ENCODE measurements at regions not wholly inside any gene's neighbourhood (a gene's known extent, or its start where the extent isn't known, plus 50 kb on each side); places are given as distances from the start of the nearest gene placed in this dataset.

DNA sequence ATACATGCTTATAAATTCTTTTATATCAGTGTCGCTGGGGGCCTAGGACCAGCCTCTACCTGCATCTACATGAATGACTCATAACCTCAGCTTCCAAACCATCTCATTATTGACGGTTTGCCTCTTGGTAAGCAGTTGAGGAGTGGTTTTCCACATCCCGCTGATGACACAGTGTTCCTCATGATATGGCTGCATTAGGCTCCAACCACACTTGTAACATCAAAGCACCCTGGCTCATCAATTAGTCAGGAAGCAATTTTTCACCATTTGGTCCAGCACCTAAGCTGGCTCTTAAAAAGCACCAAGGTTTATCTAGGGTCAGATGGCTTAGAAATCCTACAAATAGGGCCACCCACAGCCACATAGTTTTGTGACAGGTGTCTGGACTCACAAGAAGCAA, 402.4 kb downstream of the ARHGEF28 start:
- no peaks in the 10 kb centered on the region for H3K36me3 Mint-ChIP-seq (ENCODE audit: low read depth)
- H3K4me3 Mint-ChIP-seq: no peak overlapping the region
- H3K9me3 Mint-ChIP-seq: no peaks in the 10 kb centered on the region
- H3K4me1 Mint-ChIP-seq (ENCODE audit: low read depth): no peaks in the 10 kb centered on the region
- no peak overlapping the region for H3K27ac Mint-ChIP-seq
- peaks cover 4% of the 10 kb centered on the region for H3K27me3 Mint-ChIP-seq (ENCODE audit: low read depth)

DNA sequence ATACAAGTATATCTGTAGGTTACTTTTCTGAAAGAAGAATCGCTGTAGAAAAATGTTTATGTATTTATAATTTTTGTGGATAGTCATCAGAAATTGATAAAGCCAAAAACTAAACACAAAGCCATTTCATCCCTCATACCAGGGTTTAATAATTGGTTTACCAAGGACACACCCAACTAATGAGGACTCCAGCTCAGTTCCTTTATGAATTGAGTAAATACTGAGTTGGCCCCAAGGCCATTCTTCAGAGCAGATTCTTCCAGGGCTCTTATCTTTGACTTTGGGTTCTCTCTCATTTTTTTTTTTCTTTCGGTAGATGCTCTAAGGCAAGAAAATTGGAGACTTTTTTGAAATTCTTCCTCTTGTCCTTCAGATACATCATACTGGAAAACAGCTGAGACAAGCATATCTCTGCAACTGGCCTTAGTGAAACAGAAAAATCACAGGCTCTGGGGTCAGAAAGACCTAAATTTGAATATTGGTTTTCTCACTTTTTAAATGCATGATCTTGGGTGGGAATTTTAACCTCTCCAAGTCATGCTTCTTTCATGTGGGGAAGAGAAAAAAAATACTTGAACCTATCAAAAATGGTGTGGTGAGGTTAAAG, 401.8 kb downstream of the ARHGEF28 start:
- no peak overlapping the region for H3K4me3 Mint-ChIP-seq
- H3K27me3 Mint-ChIP-seq (ENCODE audit: low read depth): peaks cover 1% of the 10 kb centered on the region
- H3K9me3 Mint-ChIP-seq: no peaks in the 10 kb centered on the region
- no peaks in the 10 kb centered on the region for H3K36me3 Mint-ChIP-seq (ENCODE audit: low read depth)
- H3K4me1 Mint-ChIP-seq (ENCODE audit: low read depth): no peaks in the 10 kb centered on the region
- H3K27ac Mint-ChIP-seq: no peak overlapping the region

DNA sequence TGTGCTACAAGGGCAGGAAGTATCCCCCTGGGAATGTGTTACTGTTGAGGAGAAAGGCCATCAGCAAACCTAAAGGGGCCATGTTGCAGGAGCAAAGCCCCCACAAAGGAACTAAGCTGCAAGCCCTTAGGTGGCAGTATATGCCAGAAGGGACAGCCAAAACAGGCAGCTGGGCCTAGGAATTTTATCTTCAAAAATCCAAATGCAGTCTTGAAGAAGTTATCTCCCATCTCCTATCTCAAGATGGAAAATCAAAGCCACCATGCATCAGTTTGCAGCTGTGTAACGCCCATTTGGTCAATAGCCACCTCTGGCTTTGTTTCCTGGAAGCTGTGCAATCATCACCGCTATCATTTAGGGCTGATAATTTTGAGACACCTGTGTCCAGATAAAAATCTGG, 400.3 kb downstream of the ARHGEF28 start:
- H3K27ac Mint-ChIP-seq: no peak overlapping the region
- no peaks in the 10 kb centered on the region for H3K36me3 Mint-ChIP-seq (ENCODE audit: low read depth)
- no peaks in the 10 kb centered on the region for H3K4me1 Mint-ChIP-seq (ENCODE audit: low read depth)
- no peak overlapping the region for H3K4me3 Mint-ChIP-seq
- H3K27me3 Mint-ChIP-seq (ENCODE audit: low read depth): no peaks in the 10 kb centered on the region
- no peaks in the 10 kb centered on the region for H3K9me3 Mint-ChIP-seq

DNA sequence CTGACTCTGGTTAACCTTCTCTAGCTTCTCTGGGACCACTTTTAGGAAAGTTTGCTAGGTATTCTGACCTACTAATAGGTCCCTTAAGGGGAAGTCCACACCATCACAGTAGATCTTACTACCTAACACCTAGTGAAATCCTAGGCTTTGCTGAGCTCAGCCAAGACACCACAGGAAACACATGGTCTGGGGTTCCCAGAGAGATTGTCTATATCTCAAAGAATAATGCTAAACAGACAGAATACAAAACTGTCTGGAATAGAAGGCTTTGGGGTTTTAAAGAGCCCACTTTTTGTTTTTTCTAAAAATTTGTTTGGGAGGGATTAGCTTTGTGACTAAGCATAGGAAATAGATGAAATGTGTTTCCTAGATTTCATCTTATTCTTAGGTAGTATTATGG, 395.1 kb downstream of the ARHGEF28 start:
- no peaks in the 10 kb centered on the region for H3K27me3 Mint-ChIP-seq (ENCODE audit: low read depth)
- H3K27ac Mint-ChIP-seq: no peak overlapping the region
- no peaks in the 10 kb centered on the region for H3K4me1 Mint-ChIP-seq (ENCODE audit: low read depth)
- H3K36me3 Mint-ChIP-seq (ENCODE audit: low read depth): no peaks in the 10 kb centered on the region
- no peaks in the 10 kb centered on the region for H3K9me3 Mint-ChIP-seq
- no peak overlapping the region for H3K4me3 Mint-ChIP-seq

DNA sequence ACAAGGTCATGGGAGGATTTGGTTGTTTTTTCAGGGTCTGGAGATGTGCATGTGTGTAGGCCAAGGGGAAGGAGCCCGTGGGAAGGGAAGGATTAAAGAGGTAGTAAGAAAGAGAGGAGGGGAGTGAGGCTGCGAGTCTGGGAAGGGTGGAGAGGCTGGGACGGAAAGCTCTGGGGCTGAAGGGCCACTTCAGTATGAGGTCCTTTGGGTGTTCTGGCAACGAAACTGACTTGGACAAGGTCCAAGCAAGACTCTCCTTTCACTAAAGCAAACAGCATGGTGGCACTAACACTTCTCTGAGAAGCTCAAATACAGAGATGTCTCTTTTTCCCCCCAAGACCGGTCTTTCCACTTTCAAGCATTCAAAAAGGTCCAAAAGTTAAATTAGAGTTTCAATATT, 394.5 kb downstream of the ARHGEF28 start:
- H3K36me3 Mint-ChIP-seq (ENCODE audit: low read depth): no peaks in the 10 kb centered on the region
- no peak overlapping the region for H3K4me3 Mint-ChIP-seq

DNA sequence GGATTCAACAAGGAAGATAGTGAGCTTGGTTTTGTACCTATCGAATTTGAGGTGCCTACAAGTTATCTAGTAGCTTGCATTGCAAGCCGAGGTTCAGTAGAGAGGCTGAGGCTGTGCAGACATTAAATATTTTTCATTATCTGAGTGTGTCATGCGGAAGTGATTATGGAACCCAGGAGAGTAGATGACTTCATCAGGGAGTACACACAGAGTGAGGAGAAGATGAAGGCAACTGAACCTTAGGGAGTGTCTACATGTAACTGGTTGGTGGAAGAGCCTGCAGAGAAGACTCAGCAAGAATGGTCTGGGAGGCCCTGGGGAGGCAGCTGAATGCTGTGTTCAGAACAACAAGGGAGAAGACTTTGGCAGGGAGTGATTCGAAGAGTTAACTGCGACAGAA, 393.9 kb downstream of the ARHGEF28 start:
- H3K27me3 Mint-ChIP-seq (ENCODE audit: low read depth): no peaks in the 10 kb centered on the region
- no peak overlapping the region for H3K4me3 Mint-ChIP-seq
- H3K9me3 Mint-ChIP-seq: no peaks in the 10 kb centered on the region
- no peaks in the 10 kb centered on the region for H3K4me1 Mint-ChIP-seq (ENCODE audit: low read depth)
- no peaks in the 10 kb centered on the region for H3K36me3 Mint-ChIP-seq (ENCODE audit: low read depth)
- H3K27ac Mint-ChIP-seq: no peak overlapping the region

More for the DNA sequence above, 394.5 kb downstream of the ARHGEF28 start:
- H3K4me1 Mint-ChIP-seq (ENCODE audit: low read depth): no peaks in the 10 kb centered on the region
- H3K27me3 Mint-ChIP-seq (ENCODE audit: low read depth): no peaks in the 10 kb centered on the region
- H3K9me3 Mint-ChIP-seq: no peaks in the 10 kb centered on the region
- H3K27ac Mint-ChIP-seq: no peak overlapping the region

DNA sequence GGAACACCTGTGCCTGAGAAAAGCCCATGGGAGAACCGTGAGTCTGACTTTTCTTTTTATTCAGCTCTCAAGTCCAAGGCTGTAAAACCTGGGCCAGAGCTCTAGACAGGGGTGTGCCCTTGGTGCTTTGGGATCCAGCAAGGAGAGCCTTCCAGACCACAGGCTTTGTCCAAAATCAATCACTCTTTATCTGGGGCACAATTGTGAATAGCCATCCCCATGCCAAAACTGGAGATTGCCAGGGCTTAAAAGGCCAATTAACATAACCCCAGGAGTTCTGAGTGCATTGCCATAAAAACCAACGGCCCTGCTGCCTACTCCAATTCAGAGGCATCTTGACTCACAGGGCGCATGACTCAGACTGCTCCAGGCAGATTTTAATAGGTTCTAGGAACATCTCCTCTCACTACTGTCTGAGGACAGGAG, 391.8 kb downstream of the ARHGEF28 start:
- Mint-ChIP-seq H3K27me3 (ENCODE audit: low read depth) (no peaks in the 10 kb centered on the region), H3K36me3 (ENCODE audit: low read depth) (no peaks in the 10 kb centered on the region), H3K4me3 (no peak overlapping the region), H3K4me1 (ENCODE audit: low read depth) (no peaks in the 10 kb centered on the region), H3K27ac (no peak overlapping the region), H3K9me3 (no peaks in the 10 kb centered on the region)

DNA sequence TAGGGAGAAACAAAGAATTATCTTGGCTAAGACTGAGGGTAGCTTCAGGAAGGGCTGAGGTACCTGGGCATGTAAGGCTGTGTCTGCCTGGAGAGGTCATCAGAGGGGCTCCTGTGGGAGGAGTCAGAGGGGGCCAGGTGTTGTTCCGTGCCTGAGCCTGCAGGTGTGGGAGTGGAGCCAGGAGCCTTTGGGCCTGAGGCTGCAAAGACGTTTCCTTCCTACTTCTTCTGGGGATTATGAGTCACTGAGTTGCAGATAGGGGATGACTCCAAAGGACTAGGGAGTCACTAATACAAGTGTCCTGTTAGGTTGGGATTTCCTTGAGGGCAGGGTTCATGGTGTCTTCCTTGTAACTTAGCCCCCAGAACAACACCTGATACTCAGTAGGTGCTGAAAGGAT, 391.1 kb downstream of the ARHGEF28 start:
- Mint-ChIP-seq H3K4me1 (ENCODE audit: low read depth) (no peaks in the 10 kb centered on the region), H3K27me3 (ENCODE audit: low read depth) (peaks cover 4% of the 10 kb centered on the region), H3K4me3 (no peak overlapping the region), H3K27ac (no peak overlapping the region), H3K36me3 (ENCODE audit: low read depth) (no peaks in the 10 kb centered on the region), H3K9me3 (no peaks in the 10 kb centered on the region)

DNA sequence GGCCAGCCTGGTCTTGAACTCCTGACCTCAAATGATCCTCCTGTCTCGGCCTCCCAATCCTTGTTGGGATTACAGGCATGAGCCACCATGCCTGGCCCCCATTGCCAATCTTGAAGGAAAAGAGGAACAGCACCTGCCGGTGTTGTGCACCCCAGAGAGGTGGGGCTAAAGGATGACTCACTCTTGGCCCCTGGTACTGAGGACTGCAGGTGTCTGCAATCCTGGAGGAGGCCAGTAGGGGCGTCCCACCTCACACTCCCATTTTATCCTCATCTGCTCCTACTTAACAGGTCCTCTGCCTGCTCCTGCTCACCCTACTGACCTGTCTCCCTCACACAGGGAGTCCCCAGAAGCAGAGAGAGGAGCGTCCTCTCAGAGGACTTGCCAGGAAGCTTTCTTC, 390.4 kb downstream of the ARHGEF28 start:
- peaks cover 4% of the 10 kb centered on the region for H3K27me3 Mint-ChIP-seq (ENCODE audit: low read depth)
- H3K36me3 Mint-ChIP-seq (ENCODE audit: low read depth): no peaks in the 10 kb centered on the region

DNA sequence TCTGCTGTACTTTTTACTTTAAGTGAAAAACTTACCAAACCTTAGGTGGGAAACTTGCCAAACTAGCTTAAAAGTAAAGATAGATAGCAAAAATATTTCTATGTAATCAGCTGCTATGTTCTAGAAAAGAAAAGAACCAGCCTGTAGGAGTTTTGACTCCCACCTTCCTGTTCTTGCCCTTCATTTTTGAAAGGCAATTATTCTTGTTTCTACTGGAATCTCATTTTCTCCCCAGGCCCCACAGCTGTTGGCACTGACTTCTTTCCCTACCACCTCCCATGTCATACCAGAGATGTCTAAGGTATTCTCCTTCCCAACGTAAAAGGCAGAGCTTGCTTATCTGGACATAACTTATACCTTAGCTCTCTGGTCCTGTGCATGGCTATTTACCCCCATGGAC, 389.7 kb downstream of the ARHGEF28 start:
- no peaks in the 10 kb centered on the region for H3K9me3 Mint-ChIP-seq
- no peaks in the 10 kb centered on the region for H3K36me3 Mint-ChIP-seq (ENCODE audit: low read depth)
- H3K27ac Mint-ChIP-seq: no peak overlapping the region
- peaks cover 4% of the 10 kb centered on the region for H3K27me3 Mint-ChIP-seq (ENCODE audit: low read depth)
- no peaks in the 10 kb centered on the region for H3K4me1 Mint-ChIP-seq (ENCODE audit: low read depth)
- H3K4me3 Mint-ChIP-seq: no peak overlapping the region

More for the DNA sequence above, 390.4 kb downstream of the ARHGEF28 start:
- Mint-ChIP-seq H3K27ac (no peak overlapping the region), H3K4me1 (ENCODE audit: low read depth) (no peaks in the 10 kb centered on the region), H3K9me3 (no peaks in the 10 kb centered on the region), H3K4me3 (no peak overlapping the region)

DNA sequence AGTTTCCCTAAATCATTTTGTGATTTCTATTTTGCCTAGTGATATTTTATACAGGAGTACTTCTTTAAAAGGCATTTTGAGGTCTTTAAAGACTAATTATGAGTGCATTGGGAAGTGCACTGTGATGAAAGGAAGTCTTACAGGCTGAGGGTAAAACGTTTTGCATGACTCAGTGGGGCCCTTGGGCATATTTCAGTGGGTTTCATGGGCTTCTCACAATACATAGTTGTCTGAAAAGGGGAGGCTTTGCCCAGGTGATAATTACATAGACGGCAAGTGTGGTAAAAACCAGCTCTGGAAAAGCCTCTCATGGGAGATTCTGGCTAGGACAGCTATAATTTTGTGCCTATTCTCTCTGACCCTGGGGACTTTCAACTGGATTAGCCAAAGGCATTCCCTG, 387.2 kb downstream of the ARHGEF28 start:
- no peak overlapping the region for H3K27ac Mint-ChIP-seq
- H3K4me3 Mint-ChIP-seq: no peak overlapping the region
- no peaks in the 10 kb centered on the region for H3K4me1 Mint-ChIP-seq (ENCODE audit: low read depth)
- peaks cover 4% of the 10 kb centered on the region for H3K27me3 Mint-ChIP-seq (ENCODE audit: low read depth)
- no peaks in the 10 kb centered on the region for H3K36me3 Mint-ChIP-seq (ENCODE audit: low read depth)
- H3K9me3 Mint-ChIP-seq: no peaks in the 10 kb centered on the region

DNA sequence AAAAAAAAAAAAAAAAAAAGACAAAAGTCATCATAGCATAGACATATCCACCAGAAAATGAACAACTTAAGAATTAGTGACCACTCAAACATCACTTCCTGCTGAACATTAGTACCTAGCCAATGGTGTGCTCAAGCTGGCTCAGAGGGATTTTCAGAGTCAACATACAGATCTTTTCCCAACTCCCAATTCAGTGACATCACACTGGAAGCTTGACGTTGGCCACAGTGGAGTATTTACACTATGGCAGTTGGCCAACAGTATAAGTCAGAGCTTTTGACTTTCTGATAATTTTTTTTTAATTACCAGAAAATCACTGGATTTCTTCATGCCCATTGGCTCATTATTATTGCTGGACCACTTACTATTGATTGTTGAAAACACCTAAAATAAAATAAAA, 383.5 kb downstream of the ARHGEF28 start:
- peaks cover 7% of the 10 kb centered on the region for H3K27me3 Mint-ChIP-seq (ENCODE audit: low read depth)
- no peaks in the 10 kb centered on the region for H3K9me3 Mint-ChIP-seq
- no peak overlapping the region for H3K4me3 Mint-ChIP-seq
- no peaks in the 10 kb centered on the region for H3K36me3 Mint-ChIP-seq (ENCODE audit: low read depth)
- no peaks in the 10 kb centered on the region for H3K4me1 Mint-ChIP-seq (ENCODE audit: low read depth)
- H3K27ac Mint-ChIP-seq: no peak overlapping the region

DNA sequence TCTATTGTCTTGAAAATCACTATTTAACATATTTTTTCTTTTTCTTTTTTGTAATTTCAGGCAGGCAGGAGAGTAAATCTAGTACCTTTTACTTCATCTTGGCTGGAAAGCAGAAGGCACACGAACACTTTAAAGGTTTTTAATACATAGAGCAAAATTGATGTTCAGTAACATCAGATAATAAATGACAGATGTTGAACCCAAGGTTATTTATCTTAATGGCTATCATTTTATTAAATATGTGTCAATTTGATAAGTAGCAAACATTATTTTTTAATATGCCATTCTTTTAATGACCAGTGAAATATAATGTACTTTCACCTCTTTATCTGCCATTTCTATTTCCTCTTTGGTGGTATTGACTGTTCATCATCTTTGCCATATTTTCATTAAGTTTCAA, 381.2 kb downstream of the ARHGEF28 start:
- H3K9me3 Mint-ChIP-seq: no peaks in the 10 kb centered on the region
- H3K4me1 Mint-ChIP-seq (ENCODE audit: low read depth): no peaks in the 10 kb centered on the region
- no peak overlapping the region for H3K4me3 Mint-ChIP-seq
- no peaks in the 10 kb centered on the region for H3K36me3 Mint-ChIP-seq (ENCODE audit: low read depth)
- H3K27ac Mint-ChIP-seq: no peak overlapping the region
- peaks cover 4% of the 10 kb centered on the region for H3K27me3 Mint-ChIP-seq (ENCODE audit: low read depth)

DNA sequence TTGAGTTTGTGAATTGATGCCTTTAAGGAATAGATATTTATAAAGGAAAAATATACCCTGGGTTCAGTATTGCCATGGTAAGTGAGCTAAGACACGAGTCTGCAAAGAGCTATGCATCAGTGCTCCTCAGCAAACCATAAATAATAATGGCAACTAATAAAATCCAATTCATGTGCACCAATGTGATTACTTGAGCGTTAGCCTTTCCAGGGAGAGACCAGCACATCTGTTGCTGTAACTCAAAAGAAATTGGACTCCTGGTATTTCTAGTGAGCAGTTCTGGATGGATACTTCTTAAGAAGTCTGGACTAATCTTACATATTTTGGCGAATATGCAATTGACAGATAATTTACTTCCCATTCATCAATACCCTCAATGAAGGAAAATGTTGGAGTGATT, 373.3 kb downstream of the ARHGEF28 start:
- Mint-ChIP-seq H3K9me3 (no peaks in the 10 kb centered on the region), H3K27me3 (ENCODE audit: low read depth) (peaks cover 3% of the 10 kb centered on the region), H3K27ac (no peak overlapping the region), H3K36me3 (ENCODE audit: low read depth) (no peaks in the 10 kb centered on the region), H3K4me1 (ENCODE audit: low read depth) (no peaks in the 10 kb centered on the region), H3K4me3 (no peak overlapping the region)

DNA sequence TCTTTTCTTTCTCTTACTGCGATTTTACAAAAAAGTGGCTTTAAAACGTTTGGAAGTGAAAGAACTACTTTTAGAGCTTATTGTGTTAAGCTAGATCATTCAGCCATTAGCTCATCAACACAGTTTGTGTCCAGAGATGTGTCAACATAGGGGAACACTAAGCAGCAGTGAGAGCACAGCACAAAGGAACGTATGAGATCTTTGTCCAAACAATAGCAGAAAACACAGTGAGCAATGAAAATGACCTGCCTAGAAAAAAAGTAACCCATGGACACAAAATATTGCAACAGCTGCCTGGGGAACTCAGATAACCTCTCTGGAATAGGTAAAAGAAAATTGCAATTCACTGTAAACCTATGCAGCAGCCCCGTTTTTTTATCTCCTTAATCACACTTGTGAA, 372.5 kb downstream of the ARHGEF28 start:
- H3K4me3 Mint-ChIP-seq: no peak overlapping the region
- no peak overlapping the region for H3K27ac Mint-ChIP-seq
- no peaks in the 10 kb centered on the region for H3K9me3 Mint-ChIP-seq
- H3K36me3 Mint-ChIP-seq (ENCODE audit: low read depth): no peaks in the 10 kb centered on the region
- no peaks in the 10 kb centered on the region for H3K4me1 Mint-ChIP-seq (ENCODE audit: low read depth)
- peaks cover 3% of the 10 kb centered on the region for H3K27me3 Mint-ChIP-seq (ENCODE audit: low read depth)

DNA sequence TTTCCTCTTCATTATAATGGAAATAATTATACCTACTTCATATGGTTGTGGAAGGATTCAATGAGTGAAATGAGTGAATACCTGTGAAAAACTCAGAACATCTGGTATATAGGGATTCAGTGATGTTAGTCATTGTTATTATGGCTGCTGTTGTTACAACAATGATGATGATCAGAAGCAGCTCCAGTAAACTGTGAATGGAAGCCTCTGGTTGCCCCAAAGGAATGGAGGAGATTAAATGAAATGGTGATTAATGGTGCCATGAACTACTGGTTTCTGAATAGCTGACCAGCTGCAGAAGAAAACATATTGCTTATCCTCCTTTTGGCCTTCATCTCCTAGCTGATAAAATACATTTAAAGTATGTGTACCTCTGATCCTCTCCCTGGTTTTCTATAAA, 372.0 kb downstream of the ARHGEF28 start:
- Mint-ChIP-seq H3K27me3 (ENCODE audit: low read depth) (peaks cover 3% of the 10 kb centered on the region), H3K27ac (no peak overlapping the region), H3K36me3 (ENCODE audit: low read depth) (no peaks in the 10 kb centered on the region), H3K9me3 (no peaks in the 10 kb centered on the region), H3K4me3 (no peak overlapping the region), H3K4me1 (ENCODE audit: low read depth) (no peaks in the 10 kb centered on the region)
